ENCODE measurements at regions not wholly inside any gene's neighbourhood (a gene's known extent, or its start where the extent isn't known, plus 50 kb on each side); places are given as distances from the start of the nearest gene placed in this dataset.

DNA sequence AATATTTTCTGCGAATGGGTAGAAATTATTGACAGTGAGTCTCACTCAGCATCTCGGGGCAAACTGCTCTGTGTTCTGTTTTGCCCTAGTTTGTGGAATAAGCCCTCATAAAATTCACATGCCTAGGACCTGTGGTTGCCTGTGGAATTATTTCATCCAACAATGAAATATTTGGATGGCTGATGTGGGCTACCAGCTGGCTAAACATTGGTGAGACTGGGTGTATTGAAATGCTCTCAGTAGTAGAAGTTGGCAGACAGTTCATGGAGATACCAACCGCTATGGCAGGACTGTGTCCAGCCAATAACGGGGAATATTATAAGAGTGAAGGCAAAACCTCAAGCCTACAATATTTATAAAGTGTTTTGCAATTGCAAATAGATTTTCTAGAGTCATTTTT lies 344.1 kb upstream of the RPS23 start:
- TF ChIP-seq, protein P1, sequence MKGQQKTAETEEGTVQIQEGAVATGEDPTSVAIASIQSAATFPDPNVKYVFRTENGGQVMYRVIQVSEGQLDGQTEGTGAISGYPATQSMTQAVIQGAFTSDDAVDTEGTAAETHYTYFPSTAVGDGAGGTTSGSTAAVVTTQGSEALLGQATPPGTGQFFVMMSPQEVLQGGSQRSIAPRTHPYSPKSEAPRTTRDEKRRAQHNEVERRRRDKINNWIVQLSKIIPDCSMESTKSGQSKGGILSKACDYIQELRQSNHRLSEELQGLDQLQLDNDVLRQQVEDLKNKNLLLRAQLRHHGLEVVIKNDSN (CRISPR knock-in tag; IDR thresholded peaks at IDR 0.05): no peak
- TF ChIP-seq, protein P2, sequence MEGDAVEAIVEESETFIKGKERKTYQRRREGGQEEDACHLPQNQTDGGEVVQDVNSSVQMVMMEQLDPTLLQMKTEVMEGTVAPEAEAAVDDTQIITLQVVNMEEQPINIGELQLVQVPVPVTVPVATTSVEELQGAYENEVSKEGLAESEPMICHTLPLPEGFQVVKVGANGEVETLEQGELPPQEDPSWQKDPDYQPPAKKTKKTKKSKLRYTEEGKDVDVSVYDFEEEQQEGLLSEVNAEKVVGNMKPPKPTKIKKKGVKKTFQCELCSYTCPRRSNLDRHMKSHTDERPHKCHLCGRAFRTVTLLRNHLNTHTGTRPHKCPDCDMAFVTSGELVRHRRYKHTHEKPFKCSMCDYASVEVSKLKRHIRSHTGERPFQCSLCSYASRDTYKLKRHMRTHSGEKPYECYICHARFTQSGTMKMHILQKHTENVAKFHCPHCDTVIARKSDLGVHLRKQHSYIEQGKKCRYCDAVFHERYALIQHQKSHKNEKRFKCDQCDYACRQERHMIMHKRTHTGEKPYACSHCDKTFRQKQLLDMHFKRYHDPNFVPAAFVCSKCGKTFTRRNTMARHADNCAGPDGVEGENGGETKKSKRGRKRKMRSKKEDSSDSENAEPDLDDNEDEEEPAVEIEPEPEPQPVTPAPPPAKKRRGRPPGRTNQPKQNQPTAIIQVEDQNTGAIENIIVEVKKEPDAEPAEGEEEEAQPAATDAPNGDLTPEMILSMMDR (IDR thresholded peaks at IDR 0.05): no peak
- no peak for TF ChIP-seq SMAD3 (CRISPR knock-in tag; IDR thresholded peaks at IDR 0.05; ENCODE audit: borderline replicate concordance)
- no peak for TF ChIP-seq CREB1 (CRISPR knock-in tag; IDR thresholded peaks at IDR 0.05)
- TF ChIP-seq ATF1 (CRISPR knock-in tag; IDR thresholded peaks at IDR 0.05): no peak
- TF ChIP-seq JUN (CRISPR knock-in tag; IDR thresholded peaks at IDR 0.05): no peak
